SK-N-SH (cell line): ENCODE measurements at regions not wholly inside any gene's neighbourhood (a gene's known extent, or its start where the extent isn't known, plus 50 kb on each side); places are given as distances from the start of the nearest gene placed in this dataset.

ENCODE experiments used
- CHD2 ChIP-seq: fragments of 150-350 bp; IDR thresholded peaks from 2 replicates; pipeline ENCODE4 v1.6.1; 2018; ENCODE audit warnings: low read length; ENCODE audit not compliant: partially characterized antibody
- CTCF ChIP-seq: fragments of 200-600 bp; sonication (generic); IDR thresholded peaks from 2 replicates; pipeline ENCODE4 v1.6.1; 2017; ENCODE audit warnings: antibody characterized with exemption, mild to moderate bottlenecking, moderate library complexity
- FOXM1 ChIP-seq: IDR thresholded peaks from 2 replicates; pipeline ENCODE4 v1.4.0; 2012; ENCODE audit warnings: low read depth, mild to moderate bottlenecking
- MXI1 ChIP-seq: IDR thresholded peaks from 2 replicates; pipeline ENCODE4 v1.6.1; 2012; ENCODE audit warnings: mild to moderate bottlenecking, low read depth, low read length, improper control_type of control experiment
- NRF1 ChIP-seq: IDR thresholded peaks from 2 replicates; pipeline ENCODE4 v1.6.1; 2012; ENCODE audit warnings: low read depth, mild to moderate bottlenecking, low read length
- POLR2AphosphoS5 ChIP-seq: IDR thresholded peaks from 2 replicates; pipeline ENCODE4 v1.6.1; 2012; ENCODE audit warnings: low read depth, low read length
- SIN3A ChIP-seq: IDR thresholded peaks from 2 replicates; pipeline ENCODE4 v1.6.1; 2012; ENCODE audit warnings: low read depth, mild to moderate bottlenecking, low read length, moderate library complexity, borderline replicate concordance
- SMC3 ChIP-seq: IDR thresholded peaks from 2 replicates; pipeline ENCODE4 v1.6.1; 2012; ENCODE audit warnings: low read depth, low read length, improper control_type of control experiment
- TF ChIP-seq, protein P1 (sequence below): IDR thresholded peaks from 2 replicates; pipeline ENCODE4 v1.4.0; 2012; ENCODE audit warnings: low read depth

DNA sequence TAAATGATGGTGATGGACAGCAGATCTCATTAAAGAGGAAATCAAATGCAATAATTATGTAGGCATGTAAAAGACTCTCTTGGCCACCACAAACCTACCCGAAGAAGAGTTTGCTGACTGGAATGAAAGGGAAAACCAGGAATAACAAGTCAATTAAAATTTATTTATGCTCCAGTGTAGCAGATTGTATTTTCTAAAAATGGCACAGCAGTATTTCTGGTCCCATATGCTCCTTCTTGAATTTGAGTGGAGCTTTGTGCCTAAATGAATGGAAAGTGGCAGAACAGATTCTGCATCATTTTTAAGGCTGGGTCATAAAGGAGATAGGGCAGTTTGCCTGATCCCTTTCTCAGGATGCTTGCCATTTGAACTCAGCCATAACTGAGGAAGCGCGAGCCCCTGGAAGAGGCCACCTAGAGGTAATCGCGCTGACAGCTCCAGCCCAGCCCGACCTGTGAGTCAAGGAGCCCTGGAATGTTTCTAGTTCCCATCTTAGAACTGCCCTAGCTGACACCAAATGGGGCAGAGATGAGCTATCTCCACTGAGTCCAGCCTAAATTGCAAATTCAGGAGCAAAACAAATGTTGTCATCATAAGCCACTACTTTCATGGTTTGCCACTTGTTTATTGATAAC, 229.2 kb upstream of the TMTC1 start:
- TF ChIP-seq POLR2AphosphoS5 (no peak), CTCF (no peak), SMC3 (no peak), SIN3A (no peak), CHD2 (no peak), FOXM1 (no peak), MXI1 (no peak), NRF1 (no peak)
- TF ChIP-seq, protein P1, sequence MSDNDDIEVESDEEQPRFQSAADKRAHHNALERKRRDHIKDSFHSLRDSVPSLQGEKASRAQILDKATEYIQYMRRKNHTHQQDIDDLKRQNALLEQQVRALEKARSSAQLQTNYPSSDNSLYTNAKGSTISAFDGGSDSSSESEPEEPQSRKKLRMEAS: no peak
